ENCODE measurements at regions not wholly inside any gene's neighbourhood (a gene's known extent, or its start where the extent isn't known, plus 50 kb on each side); places are given as distances from the start of the nearest gene placed in this dataset.

DNA sequence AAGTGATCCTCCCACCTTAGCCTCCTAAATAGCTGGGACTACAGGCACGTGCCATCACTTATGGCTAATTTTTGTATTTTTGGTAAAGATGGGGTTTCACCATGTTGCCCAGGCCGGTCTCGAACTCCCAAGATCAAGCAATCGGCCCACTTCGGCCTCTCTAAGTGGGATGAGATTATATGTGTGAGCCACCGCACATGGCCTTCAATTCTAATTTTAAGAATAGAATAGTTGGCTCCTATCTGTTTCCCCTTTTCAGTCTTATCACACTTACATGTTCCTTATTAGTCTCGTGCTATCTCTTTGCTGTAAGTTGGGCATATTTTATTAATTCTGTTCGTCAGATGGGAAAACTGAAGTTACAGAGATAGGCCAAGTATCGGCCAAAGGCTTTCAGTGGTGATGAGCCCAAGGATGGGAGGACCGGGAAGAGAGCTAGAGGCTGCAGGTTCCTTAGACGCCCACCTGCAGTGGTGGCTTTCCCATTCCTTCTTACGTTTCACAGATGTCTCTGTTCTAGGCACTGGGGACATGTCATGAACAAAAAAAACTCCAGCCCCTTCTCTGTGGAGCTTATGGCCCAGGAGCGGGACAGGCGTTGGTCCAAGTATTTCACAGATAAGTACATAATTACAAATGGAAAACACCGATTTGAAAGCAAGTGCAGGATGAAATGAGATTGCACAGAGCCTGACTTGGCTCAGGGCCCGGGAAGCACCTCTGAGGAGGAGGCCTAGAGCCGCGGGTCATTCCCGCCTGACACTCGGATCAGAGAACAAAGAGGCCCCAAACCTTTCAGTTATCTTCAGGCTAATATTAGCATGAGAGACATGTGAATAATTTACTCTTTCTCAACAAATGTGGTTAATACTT, 91.1 kb upstream of the KLF13 start:
- CTCF ChIA-PET, result interaction anchor here (1.1 to 1.7 kb wide), 5 partner anchors 9 to 63 kb away, joined by 3 to 7 read pairs (median 3); no protein-coding TSS in a partner anchor
- TF ChIP-seq, protein P1, sequence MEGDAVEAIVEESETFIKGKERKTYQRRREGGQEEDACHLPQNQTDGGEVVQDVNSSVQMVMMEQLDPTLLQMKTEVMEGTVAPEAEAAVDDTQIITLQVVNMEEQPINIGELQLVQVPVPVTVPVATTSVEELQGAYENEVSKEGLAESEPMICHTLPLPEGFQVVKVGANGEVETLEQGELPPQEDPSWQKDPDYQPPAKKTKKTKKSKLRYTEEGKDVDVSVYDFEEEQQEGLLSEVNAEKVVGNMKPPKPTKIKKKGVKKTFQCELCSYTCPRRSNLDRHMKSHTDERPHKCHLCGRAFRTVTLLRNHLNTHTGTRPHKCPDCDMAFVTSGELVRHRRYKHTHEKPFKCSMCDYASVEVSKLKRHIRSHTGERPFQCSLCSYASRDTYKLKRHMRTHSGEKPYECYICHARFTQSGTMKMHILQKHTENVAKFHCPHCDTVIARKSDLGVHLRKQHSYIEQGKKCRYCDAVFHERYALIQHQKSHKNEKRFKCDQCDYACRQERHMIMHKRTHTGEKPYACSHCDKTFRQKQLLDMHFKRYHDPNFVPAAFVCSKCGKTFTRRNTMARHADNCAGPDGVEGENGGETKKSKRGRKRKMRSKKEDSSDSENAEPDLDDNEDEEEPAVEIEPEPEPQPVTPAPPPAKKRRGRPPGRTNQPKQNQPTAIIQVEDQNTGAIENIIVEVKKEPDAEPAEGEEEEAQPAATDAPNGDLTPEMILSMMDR (IDR thresholded peaks at IDR 0.05; ENCODE audit: control extremely low read depth, extremely low read depth, low read depth, missing control alignments), result no peak
- POLR2A ChIA-PET, result interaction anchor here (0.5 kb wide), 1 partner anchor 24 kb away, joined by 3 read pairs; no protein-coding TSS in a partner anchor
- DNase-seq (ENCODE audit: extremely low spot score), result peak; percentile 63

DNA sequence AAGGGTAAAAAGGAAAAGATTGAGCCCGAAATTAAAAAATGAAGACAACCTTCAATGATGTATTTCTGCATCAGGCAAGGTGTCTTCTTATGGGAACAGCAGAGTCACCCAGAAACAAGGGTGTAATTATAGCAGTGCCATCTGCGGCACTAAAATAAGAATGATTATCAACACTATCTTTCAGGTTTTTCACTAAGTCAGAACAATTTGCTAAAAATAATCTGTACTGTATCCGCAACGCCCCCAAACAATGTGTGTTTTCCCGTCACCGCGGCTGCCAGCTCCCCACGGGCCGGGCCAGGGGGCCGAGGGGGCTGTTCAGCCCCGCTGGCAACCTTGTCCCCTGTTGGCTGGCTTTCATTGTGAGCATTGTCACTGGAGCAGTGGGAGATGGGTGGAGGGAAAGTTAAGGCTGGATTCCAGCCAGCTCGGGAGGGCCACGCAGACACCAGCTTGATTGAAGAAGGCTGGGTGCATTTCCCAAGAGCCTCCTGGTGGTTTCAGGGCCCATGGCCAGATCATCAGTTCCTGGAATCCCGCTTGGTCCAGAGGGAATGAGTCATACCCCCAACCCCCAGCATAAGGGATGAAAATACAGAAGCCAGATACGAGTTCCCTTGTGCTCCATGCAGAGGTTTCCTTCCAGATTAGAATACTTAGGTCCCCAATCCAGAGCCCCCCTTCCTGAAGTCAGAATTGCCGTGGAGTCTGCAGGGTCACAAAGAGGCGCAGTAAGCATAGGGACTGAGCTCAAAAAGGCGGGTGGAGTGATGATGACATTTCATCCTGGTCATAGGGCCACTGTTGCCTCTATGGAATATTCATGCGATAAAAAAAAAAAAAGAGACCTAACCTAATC, 90.2 kb upstream of the KLF13 start:
- POLR2A ChIA-PET, result interaction anchor here (0.7 kb wide), 1 partner anchor 19 kb away, joined by 3 read pairs; no protein-coding TSS in a partner anchor
- TF ChIP-seq, protein P1 (IDR thresholded peaks at IDR 0.05; ENCODE audit: control extremely low read depth, extremely low read depth, low read depth, missing control alignments), result no peak
- CTCF ChIA-PET, result interaction anchor here (1.1 to 1.7 kb wide), 9 partner anchors 8 to 252 kb away, joined by 3 to 7 read pairs (median 3); no protein-coding TSS in a partner anchor
- DNase-seq (ENCODE audit: extremely low spot score), result peak; percentile 55

DNA sequence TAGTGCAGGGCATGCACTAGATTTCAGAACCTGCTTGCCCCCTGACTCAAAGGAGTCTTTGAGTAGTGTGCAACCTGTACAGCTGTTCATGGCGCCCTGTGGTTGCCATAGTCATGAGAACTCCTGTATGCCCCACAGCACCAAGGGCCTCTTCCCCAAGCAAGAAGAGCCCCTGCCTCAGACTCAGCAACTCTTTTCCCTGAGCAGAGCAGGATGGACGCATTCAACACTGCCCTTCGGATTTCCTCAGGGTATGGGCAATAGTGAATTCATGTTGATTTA, 89.7 kb upstream of the KLF13 start:
- TF ChIP-seq, protein P1 (IDR thresholded peaks at IDR 0.05; ENCODE audit: control extremely low read depth, extremely low read depth, low read depth, missing control alignments), result no peak
- DNase-seq (ENCODE audit: extremely low spot score), result no peak
- ChIA-PET CTCF (interaction anchor here (1.1 to 1.8 kb wide), 6 partner anchors 9 to 252 kb away, joined by 3 to 7 read pairs (median 4); no protein-coding TSS in a partner anchor), POLR2A (interaction anchor here (0.7 kb wide), 1 partner anchor 19 kb away, joined by 3 read pairs; no protein-coding TSS in a partner anchor)

- no peak for DNase-seq (ENCODE audit: extremely low spot score)
- ChIA-PET POLR2A (no interaction called here), CTCF (interaction anchor here (0.7 to 1.8 kb wide), 4 partner anchors 17 to 24 kb away, joined by 3 to 5 read pairs (median 4); no protein-coding TSS in a partner anchor)
- TF ChIP-seq, protein P1 (IDR thresholded peaks at IDR 0.05; ENCODE audit: control extremely low read depth, extremely low read depth, low read depth, missing control alignments), result no peak
Measured at GRCh38 chr15:31238906-31239305, 87.7 kb upstream of the KLF13 start.

GRCh38 chr15:31239409-31239808, 87.2 kb upstream of the KLF13 start:
- no peak for DNase-seq (ENCODE audit: extremely low spot score)
- POLR2A ChIA-PET, result no interaction called here
- TF ChIP-seq, protein P1 (IDR thresholded peaks at IDR 0.05; ENCODE audit: control extremely low read depth, extremely low read depth, low read depth, missing control alignments), result no peak
- CTCF ChIA-PET, result interaction anchor here (0.7 to 1.5 kb wide), 2 partner anchors 16 to 24 kb away, joined by 3 read pairs; no protein-coding TSS in a partner anchor
